GM12891 (cell line): ENCODE measurements at regions not wholly inside any gene's neighbourhood (a gene's known extent, or its start where the extent isn't known, plus 50 kb on each side); places are given as distances from the start of the nearest gene placed in this dataset.

Source experiments
- POLR2A ChIP-seq: IDR thresholded peaks from 2 replicates; pipeline ENCODE4 v1.6.1; 2011; ENCODE audit warnings: low read depth, low read length, control low read depth
- POLR2AphosphoS5 ChIP-seq: IDR thresholded peaks from 2 replicates; pipeline ENCODE4 v1.6.1; 2011; ENCODE audit warnings: low read depth, low read length, control low read depth
- TAF1 ChIP-seq: IDR thresholded peaks from 2 replicates; pipeline ENCODE4 v1.6.1; 2011; ENCODE audit warnings: low read depth, low read length, control low read depth

- TF ChIP-seq POLR2A, result no peak
- TF ChIP-seq POLR2AphosphoS5, result no peak
- no peak for TF ChIP-seq TAF1
These were observed 526.0 kb downstream of the MID1IP1 start for GRCh38 chrX:39327255-39327654.
